HG02798 (cell line): ENCODE measurements at regions not wholly inside any gene's neighbourhood (a gene's known extent, or its start where the extent isn't known, plus 50 kb on each side); places are given as distances from the start of the nearest gene placed in this dataset.
"Not testable (repeated sequence)": the region's sequence is repeated elsewhere in the genome, so short reads cannot be mapped to it uniquely, and the experiment has no call there.

Source experiments
- ATAC-seq: cut with Tn5 transposase; IDR thresholded peaks from one replicate; pipeline ENCODE4 v1.9.1; 2021; ENCODE audit warnings: mild to moderate bottlenecking; ENCODE audit not compliant: unreplicated experiment, poor library complexity

DNA sequence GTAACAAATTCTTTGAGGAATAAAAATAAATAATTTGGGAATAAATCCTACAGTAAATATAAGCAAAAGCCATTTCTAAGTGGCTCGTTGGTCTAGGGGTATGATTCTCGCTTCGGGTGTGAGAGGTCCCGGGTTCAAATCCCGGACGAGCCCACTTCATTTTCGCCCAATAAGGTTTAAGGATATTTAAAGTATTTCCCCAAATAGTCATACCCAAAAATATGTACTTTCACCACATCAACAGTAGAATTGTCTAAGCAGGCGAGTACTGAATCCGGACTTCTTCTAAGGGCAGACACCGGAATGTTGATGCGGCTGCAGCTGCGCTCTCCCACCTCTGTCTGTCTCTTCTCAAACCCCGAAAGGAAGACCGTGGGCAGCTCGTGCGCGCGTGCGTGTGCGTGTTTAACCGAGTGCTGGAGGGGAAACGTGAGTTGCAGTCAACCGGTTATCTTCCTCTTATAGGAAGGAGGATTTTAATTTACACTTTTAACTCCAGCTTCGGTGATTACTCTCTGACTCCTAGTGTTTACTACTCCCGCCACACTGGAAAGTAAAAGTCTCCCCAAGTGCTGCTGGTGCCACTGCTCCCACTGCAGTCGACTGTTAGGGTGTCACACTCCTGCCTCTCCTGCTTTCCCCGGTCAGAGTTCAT, 155.7 kb upstream of the PRSS16 start:
- ATAC-seq = peak; percentile 83

GRCh38 chr6:27092316-27092692, 155.2 kb upstream of the PRSS16 start:
- ATAC-seq = no peak

- ATAC-seq = no peak
Observed at GRCh38 chr6:27095914-27096313, 151.6 kb upstream of the PRSS16 start.

DNA sequence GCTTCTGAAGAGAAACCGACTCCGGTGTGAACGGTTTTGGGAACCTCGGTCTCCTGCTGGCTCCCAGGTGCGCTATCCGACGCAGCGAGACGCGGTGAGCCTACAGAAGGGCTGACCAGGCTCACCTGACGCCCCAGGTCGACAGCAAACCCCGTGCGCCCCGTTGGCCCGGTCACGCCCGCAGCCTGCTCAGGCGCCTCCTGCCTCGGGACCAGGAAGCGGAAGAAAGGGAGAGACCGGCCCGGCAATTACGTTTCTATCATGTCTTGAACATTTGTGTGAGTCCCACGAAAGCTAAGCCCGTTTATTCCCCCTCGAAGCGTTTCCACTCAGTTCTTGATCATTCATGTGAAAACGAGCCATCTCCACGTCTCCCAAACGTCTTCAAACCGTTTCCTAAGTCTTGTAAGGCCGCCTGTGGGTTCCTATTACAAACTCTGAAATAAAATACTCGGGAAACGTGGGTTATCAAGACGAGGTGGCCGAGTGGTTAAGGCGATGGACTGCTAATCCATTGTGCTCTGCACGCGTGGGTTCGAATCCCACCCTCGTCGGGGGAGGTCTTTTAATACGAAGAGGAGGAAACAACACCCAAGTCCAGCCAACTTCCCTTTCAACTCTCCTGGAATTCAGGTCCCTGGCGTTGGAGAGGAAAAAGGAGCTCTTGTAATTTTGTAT, 150.5 kb upstream of the PRSS16 start:
- no peak for ATAC-seq

GRCh38 chr6:27098956-27099355, 148.5 kb upstream of the PRSS16 start:
- ATAC-seq = no peak

DNA sequence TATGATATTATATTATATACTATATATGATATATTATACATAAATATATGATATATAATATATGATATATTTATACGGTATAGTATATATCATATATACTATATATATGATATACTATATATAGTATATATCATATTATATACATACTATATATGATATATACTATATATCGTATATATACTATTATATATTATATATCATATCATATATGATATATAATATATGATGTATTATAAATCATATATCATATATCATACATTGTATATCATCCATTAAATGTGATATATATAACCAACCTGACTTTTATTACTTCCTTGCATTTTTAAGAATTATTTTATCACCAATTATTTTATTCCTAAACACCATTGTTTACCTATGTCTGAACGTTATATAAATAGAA, 146.6 kb upstream of the PRSS16 start:
- ATAC-seq = no peak

GRCh38 chr6:27101824-27102223, 145.7 kb upstream of the PRSS16 start:
- no peak for ATAC-seq

DNA sequence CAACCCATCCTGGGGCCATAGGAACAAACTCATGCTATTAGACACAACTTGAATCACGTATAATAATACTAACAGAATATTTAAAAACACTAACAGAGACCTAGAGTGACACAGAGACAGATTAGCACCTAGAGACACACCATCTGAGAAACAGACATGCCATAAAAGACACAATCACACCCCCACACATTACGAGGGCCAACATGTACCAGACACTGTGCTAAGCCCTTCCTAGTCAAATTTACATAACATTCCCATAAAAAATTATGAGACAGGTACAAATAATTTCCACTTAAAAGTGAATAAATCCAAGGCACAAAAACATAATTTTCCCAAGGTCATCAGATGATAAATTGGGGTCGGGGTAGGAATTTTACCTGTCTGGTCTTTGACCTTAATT, 141.1 kb upstream of the PRSS16 start:
- no peak for ATAC-seq

GRCh38 chr6:27111743-27112142, 135.8 kb upstream of the PRSS16 start:
- ATAC-seq = no peak

GRCh38 chr6:27112974-27113373, 134.5 kb upstream of the PRSS16 start:
- no peak for ATAC-seq

DNA sequence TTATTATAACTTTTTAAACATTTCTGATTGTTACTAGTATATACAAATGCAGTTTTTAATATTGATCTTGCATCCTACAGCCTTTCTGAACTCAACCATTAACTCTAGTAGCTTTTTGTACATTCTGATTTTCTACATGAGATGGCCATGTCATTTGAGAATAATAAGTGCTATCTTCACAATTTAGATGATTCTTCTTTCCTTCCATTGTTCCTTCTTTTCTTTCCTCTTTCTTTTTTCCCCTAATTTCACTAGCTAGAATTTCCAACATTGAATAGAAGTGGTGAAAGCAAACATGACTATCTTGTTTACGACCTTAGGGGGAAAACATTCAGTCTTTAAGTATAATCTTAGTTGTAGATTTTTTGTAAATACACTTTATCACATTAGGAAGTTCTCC, 128.2 kb upstream of the PRSS16 start:
- no peak for ATAC-seq

DNA sequence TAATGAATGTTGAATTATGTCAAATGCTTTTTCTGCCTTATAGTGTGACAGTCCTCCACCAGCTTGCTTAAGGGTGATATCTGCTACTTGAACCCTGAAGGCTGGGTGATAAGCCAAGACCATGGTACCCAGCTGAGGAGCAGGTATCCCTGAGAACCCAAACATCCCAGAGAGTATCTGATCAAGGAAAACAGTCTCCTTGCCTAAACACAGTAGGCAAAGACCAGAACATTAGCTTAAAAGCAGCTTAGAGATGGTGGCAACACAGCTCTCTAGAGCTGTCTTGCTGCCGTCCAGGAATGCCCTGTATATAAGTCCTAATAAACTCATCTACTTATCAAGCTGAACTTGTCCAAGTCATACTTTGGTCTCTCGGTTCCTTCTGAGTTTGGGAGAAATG, 127.7 kb upstream of the PRSS16 start:
- no peak for ATAC-seq

GRCh38 chr6:27121640-27122039, 125.9 kb upstream of the PRSS16 start:
- ATAC-seq = no peak

GRCh38 chr6:27124252-27124657, 123.2 kb upstream of the PRSS16 start:
- no peak for ATAC-seq

- ATAC-seq = no peak
Observed at GRCh38 chr6:27126046-27126814, 121.3 kb upstream of the PRSS16 start.

DNA sequence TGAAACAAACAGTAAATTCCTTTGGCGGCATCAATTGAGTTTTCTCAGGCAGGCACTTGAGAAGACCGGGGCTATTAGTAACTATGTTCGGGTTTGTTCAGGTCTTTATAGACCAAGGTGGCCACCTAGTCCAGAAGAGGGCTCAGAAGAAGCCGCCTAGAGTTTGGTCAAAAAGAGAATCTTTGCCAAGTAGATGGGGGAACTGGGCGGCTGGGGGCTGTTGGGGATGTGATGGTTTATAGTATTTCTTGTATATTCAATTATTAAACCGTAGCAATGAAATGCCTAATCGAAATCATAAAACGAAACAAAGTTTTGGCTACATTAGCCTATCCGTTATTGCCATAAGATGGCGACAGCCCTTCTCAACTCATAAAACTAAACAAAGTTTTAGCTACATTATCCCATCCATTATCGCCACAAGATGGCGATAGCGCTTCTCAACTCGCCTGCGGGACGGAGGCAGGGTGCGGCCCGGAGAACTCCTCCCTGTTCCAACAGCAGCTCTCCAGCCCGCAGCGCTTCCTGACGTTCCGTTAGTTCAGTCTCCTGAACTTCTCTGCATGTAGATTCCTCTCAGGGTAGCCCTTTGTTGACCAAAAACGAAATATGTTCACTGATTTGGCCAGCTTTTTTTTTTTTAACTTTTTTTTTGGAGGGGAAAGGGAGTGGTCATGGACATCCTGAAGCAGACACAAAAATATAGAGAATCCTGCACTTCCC, 120.5 kb upstream of the PRSS16 start:
- ATAC-seq = peak; percentile 72

DNA sequence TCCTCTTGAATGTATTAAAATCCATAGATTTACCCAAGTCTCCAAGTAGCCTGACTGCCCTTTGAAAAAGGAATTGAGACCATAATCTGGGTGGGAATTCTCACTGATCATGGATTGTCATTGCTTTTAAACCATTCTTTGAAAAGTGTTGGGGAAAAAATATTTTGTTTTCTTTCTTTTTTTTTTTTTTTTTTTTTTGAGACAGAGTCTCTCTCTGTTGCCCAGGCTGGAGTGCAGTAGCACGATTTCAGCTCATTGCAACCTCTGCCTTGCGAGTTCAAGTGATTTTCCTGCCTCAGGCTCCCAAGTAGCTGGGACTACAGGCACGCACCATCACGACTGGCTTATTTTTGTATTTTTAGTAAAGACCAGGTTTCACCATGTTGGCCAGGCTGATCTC, 119.6 kb upstream of the PRSS16 start:
- not testable (repeated sequence) for ATAC-seq

DNA sequence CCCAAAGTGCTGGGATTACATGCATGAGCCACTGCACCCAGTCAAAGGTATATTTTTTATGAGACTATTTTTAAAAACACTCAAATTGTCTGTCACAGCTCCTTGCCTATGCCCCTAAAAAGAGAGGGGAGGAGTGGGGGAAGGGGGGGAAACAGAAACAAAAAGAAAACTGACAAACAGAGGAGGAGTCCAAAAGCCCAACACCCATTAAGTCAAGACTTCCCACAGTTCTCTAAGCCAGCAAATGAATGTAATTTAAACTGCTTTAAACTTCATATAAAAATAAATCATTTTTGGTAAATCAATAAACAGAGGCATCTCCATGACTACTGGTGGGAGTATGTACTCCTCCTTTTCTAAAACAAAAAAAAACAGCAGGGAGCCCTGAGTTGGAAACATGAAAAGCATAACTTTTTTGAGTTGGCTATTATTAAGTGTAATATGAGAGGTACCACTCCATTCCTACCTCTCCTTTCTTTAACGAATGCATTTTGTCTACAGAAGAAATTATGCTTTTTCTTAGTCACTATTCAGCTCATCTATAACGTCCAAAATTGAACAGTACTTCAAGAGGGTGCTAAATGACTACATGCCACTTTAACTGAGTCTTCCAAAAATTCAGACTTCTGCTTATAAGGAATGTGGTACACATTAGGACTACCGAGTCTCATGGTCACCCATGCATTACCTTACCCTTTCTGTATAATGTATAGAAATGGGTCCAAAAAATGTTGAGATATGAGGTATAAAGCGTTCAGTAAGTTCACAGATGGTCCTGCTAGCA, 119.0 kb upstream of the PRSS16 start:
- ATAC-seq = no peak

GRCh38 chr6:27129095-27129815, 118.2 kb upstream of the PRSS16 start:
- ATAC-seq = no peak
